Tibial nerve (tissue), 4 donors: ENCODE measurements at regions not wholly inside any gene's neighbourhood (a gene's known extent, or its start where the extent isn't known, plus 50 kb on each side); places are given as distances from the start of the nearest gene placed in this dataset.

Experiments used
- EP300 ChIP-seq, 2 donors: sonication (generic); formaldehyde crosslinking; IDR thresholded peaks; one replicate each; pipeline ENCODE4 v1.6.1; 2017; ENCODE audit warnings: antibody characterized with exemption in 2 of 2, mild to moderate bottlenecking in 1 of 2
- POLR2A ChIP-seq, 2 donors: fragments of 450-650 bp; IDR thresholded peaks; one replicate each; pipeline ENCODE4 v1.6.1; 2017; ENCODE audit warnings: antibody characterized with exemption in 2 of 2, mild to moderate bottlenecking in 2 of 2, moderate library complexity in 2 of 2
- TF ChIP-seq, protein P1 (sequence below), 5 experiments: fragments of 200-600 bp in 3 of 5; fragments of 450-650 bp in 2 of 5; sonication (generic) in 3 of 5; IDR thresholded peaks; one replicate each; pipeline ENCODE4 v1.5.1; 2016 to 2019; ENCODE audit warnings: antibody characterized with exemption in 5 of 5, mild to moderate bottlenecking in 3 of 5, moderate library complexity in 2 of 5

GRCh38 chr4:130636486-130636885, 1540.5 kb downstream of the C4orf33 start:
- TF ChIP-seq POLR2A (IDR thresholded peaks at IDR 0.05) (no peak), EP300 (IDR thresholded peaks at IDR 0.05) (no peak)
- TF ChIP-seq, protein P1, sequence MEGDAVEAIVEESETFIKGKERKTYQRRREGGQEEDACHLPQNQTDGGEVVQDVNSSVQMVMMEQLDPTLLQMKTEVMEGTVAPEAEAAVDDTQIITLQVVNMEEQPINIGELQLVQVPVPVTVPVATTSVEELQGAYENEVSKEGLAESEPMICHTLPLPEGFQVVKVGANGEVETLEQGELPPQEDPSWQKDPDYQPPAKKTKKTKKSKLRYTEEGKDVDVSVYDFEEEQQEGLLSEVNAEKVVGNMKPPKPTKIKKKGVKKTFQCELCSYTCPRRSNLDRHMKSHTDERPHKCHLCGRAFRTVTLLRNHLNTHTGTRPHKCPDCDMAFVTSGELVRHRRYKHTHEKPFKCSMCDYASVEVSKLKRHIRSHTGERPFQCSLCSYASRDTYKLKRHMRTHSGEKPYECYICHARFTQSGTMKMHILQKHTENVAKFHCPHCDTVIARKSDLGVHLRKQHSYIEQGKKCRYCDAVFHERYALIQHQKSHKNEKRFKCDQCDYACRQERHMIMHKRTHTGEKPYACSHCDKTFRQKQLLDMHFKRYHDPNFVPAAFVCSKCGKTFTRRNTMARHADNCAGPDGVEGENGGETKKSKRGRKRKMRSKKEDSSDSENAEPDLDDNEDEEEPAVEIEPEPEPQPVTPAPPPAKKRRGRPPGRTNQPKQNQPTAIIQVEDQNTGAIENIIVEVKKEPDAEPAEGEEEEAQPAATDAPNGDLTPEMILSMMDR (IDR thresholded peaks at IDR 0.05), result no peak
